CD1c-positive myeloid dendritic cell (primary cell): ENCODE measurements at regions not wholly inside any gene's neighbourhood (a gene's known extent, or its start where the extent isn't known, plus 50 kb on each side); places are given as distances from the start of the nearest gene placed in this dataset.

Experiments used
- DNase-seq: peaks from one replicate; pipeline ENCODE4 v3.0.0-alpha.2; 2016; ENCODE audit errors: extremely low spot score

DNA sequence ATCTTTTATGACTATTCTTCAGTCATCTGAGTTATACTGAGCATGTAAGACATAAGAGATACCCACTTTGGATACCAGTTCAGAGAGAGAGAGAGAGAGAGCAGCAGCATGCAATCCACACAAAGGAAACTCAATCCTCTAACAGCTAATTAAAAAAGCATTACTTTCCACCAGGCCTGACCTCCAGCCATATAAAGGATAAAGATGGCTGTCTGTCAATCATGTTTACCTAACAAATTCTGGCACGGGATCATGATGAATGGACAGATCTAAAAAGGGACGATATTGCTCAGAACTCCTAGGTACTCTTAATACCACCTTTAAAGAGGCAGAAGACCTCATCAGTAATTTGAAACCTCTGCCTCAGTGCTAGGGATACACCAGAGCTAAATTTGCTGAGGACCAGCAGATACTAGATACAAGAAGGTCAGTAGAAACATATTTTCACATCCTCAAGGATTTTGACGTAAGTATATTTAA lies 159.2 kb downstream of the RPS12 start:
- DNase-seq, result no peak

DNA sequence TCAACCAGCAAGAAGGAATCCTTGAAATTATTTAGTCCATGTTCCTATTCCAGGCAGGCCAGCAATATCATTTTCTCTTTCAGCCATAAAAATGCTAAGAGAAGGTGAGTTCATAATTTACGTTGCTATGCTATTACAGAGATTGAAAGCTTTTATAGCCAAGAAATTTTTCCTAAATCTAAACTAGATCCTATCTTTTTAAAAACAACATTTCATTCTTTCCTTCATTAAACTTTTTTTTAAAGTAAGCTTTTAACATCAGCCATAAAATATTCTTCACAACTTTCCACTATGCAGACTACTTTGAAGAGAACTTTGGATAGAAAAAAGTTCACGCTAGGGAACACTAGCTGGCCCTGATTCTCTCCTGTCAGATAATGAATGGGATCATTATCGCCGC lies 159.8 kb downstream of the RPS12 start:
- DNase-seq, result no peak

DNA sequence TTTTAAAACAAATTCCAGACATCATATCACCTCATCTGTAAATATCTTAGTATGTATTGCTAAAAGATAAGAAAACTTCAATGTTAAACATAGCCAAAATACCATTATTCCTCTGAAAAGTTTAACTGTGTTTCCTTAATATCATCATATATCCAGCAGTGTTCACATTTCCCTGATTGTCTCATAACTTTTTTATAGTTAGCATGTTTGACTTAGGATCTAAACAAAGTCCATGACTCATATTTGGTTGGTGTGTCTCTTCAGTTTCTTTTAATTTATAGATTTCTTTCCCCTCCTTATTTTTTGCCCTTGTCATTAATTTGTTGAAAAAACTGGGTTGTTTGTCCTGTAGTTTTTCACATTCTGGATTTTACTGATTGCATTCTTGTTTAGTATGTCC lies 163.0 kb downstream of the RPS12 start:
- DNase-seq, result no peak

DNA sequence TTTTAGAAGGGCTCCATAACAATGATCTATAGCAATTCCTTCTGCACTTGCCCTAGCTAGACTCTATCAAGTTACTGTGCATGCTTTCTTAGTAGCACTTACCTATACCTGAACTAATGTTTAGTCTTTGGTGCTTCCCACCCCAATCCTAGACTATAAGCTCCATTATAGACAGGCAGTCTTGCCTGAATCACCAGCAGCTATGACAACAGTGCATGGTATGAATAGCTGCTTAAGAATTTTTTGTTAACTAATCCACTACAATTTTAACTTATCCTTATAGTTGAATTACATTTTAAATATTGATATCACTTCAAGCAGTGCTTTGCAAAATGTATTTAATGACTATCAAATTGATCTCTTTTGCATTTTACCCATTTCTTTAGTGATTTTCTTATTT lies 164.3 kb downstream of the RPS12 start:
- DNase-seq, result no peak

DNA sequence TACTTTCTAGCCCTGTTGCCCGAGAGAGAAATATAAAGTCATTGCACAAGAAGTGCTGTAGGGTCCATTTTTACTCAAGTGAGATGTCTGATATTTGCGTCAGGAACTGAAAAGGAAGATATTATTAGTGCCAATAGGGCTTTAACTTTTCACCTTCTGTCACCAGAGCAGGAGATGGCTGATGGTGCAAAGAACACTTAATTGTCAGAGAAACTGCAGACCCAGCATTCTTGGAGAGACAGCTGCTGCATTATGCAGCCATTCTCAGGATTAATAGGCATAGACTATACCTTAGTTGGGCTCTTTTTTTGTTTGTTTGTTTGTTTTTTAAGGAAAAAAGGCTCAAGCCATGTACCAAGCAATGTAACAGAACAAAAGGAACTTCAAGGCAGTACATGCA lies 179.4 kb downstream of the RPS12 start:
- no peak for DNase-seq

DNA sequence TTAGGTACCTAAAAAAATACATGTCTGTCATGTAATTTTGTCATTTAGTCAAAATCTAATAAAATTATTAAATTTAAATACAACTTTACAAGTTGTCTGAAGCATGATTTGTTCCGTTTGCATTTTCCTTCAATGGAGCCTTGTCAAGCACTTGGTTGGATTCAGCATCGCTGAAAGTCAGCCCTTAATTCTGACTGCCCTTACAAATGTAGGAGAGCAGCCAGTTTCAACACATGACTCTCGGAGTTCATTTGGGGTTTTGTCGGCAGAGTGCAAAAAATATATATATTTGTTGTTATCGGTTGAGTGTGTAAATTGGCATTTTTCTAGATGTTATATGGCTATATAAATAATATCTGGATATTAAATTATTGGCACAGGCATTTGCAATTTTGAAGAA lies 180.6 kb downstream of the RPS12 start:
- DNase-seq, result no peak

DNA sequence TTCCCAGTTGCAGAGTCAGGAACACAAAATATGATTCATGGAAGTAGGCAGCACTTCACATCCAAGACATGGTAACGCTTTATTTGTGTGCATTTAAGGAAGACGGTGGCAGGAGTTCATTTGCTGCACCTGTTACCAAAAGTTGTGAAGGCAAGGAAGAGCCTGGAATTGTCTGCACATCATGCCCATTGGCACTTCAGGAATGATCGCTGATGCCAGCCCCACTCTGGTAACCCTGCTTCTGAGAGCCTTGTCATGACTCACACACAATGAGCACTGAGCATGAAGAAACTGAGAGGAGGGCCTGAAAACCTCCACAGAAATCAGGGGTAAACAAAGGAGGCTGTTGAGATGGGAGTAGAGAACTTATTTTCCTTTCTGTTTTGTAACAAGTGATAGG lies 181.1 kb downstream of the RPS12 start:
- no peak for DNase-seq

DNA sequence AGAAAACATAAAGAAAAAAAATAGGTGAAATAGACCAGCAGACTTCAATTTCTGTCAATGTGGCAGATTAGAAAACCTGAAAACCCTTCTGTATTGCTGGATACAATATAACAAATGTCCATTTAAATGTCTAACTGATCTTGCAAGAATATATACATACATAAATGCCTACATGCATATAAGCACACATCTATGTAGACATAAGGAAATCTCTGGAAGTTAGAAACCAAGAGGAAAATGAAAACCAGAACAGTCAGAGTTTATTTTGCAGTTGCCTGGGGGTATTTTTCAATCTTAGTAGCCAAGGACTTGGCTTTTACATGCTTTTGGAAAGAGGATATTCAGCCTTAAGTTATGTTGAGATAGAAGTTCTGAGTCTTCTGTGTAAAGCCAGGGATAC lies 184.0 kb downstream of the RPS12 start:
- no peak for DNase-seq

DNA sequence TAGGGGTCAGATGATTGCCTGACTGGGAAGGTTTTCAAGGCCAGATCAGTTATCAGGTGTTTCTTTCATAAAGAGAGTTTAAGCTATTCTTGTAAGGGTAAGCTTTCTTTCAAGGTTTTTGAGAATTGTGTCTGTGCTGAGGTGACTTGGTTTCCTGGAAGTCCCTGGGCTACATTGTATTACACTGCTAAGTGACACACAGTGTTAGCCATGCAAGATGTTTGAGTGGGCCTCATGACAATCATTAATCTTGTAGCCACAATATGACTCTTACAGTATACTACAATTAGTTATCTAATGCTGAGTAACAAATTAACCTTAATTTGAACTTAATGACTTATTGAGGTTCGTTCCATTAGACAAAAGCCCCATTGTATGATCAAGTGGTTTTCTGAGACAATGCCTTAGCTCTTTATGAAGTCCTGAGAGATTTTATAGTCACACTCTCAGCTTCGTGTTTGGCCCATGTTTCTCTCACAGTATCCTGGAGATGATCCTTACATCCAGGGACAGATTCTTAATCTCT lies 186.7 kb downstream of the RPS12 start:
- no peak for DNase-seq

DNA sequence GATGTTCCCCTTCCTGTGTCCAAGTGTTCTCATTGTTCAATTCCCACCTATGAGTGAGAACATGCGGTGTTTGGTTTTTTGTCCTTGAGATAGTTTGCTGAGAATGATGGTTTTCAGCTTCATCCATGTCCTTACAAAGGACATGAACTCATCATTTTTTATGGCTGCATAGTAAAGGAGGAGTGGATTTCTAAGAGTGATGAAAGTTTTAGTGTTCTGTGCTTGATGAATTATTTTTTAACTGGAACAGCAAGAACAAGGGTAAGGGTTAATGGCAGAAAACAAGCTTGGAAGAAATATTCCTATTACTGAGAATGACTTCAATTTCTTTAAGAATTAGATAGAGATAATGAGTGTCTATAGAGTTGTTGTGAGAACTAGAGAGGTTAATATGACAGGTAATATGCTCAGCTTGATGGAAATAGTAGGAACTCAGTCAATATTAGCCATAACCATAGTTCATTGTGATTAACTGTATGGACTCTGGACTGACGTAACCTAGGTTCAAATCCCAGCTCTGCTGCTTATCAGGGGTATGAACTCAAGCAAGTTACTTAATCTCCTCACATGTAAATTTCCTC lies 190.0 kb downstream of the RPS12 start:
- no peak for DNase-seq

DNA sequence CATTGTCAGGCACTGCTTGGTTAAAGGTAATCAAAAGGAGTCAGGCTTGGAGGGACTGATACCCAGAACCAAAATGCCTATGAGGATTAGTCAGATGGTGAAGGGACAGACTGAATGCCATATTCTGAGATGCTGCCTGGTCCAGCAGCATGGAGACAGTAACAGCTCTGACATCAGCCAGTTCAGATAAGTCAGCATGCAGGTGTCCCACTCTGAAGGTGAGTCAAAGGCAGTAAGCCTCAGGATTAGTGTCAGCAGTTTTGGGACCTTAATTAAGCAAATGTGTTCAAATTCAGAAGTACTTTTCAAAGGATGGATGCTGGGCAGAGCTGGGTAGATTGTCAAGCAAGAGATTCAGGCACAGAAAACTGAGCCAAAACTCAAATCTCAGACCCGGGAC lies 198.4 kb downstream of the RPS12 start:
- no peak for DNase-seq

DNA sequence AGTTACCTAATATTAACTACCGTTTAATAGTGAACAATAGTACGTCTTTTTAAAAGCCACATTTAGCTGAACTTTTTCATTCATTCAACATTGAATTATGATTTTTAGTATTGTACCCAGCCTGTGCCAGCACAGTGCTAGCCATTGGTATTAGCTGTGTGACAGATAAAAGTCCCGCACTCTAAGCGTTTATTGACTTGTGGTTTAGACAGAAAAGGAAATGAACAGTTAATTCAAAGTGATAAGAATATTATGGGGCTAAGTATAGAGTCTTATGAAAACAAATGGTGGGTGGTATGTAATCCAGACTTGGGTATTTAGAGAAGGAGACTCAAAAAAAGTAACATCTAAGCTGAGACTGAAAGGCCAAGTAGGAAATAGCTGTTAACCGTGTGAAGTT lies 202.3 kb downstream of the RPS12 start:
- DNase-seq, result no peak

DNA sequence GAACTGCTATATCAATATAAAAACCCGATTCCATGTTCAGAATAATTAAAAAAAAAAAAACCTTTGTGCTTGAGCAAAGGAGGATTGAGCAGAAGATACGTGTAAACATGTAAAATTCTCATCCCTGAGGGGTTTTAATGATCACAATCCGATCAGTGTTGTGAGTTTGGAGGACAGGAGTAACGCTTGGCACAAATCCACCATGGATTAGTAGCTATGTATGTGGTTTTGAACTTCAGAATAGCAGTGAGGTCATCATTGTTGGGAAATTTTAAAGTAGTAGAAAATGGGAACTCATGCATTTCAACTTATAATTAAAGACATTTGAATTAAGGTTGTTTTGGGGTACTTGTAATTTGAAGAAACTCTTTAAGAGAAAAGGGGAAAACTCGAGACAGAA lies 203.2 kb downstream of the RPS12 start:
- DNase-seq, result no peak

DNA sequence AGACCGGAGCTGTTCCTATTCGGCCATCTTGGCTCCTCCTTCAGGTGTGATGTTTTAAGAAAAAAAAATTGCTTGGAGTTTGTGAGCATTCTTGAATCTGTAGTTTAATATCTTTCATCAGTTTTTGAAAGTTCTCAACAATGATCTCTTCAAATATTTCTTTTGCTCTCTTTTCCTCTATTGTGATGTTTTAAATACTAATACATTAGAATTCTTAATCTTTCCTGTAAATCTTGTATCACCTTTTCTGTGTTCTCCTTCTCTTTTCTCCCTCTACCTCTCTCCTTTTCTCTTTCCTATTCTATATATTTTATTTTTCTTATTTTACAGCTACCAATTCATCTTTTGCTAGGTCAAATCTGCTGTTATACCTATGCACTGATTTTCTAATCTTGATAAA lies 212.3 kb downstream of the RPS12 start:
- DNase-seq, result no peak

DNA sequence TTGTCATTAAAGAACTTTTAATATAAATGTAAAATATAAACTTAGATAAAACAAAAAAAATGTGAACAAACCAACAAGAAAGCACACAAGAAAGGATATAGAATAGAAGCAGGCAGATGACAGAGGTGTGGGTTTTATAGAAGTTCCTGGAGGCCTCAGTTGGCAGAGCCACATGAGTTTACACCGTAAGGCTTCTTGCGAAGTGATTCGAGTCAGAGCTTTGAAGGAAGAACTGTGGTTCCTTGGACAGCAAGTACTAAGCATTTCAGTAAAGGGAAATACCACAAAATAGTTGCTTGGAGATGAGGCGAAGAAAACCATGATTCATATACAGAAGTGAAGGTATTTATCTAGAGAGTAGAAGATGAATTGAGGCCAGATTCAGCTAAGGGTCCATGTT lies 207.9 kb upstream of the EYA4 start:
- no peak for DNase-seq

DNA sequence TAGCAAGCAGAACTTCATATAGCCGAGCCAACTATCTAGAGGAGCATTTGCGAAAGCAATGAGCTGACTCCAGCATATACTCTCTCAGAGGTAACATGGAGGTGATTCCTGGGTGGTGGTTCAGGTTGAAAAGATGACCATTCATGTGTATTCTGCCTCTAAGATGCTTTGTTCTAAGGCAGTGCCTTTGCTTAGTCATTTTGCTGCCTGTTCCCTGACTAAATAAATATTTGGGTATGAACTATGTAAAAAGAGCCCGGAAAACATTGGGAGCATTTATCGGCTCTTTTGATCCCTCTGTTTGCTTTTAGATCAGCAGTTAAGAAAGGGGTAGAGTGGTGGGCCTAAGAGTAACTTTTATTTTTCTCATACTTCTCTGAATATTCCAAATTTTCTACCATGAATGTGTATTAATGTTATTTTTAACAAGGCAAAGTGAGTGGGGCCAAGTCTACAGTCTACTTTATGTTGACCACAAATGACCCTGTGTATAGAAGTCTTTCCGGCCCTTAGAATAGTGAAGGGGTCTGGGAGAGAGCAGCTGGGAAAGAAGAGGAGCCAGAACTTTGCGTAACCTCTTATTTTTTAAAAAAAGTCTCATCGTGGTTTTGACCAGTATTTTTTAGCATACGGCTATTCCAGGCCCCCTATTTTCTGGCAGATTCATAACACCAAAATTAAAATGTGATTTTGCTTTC lies 206.5 kb upstream of the EYA4 start:
- no peak for DNase-seq

DNA sequence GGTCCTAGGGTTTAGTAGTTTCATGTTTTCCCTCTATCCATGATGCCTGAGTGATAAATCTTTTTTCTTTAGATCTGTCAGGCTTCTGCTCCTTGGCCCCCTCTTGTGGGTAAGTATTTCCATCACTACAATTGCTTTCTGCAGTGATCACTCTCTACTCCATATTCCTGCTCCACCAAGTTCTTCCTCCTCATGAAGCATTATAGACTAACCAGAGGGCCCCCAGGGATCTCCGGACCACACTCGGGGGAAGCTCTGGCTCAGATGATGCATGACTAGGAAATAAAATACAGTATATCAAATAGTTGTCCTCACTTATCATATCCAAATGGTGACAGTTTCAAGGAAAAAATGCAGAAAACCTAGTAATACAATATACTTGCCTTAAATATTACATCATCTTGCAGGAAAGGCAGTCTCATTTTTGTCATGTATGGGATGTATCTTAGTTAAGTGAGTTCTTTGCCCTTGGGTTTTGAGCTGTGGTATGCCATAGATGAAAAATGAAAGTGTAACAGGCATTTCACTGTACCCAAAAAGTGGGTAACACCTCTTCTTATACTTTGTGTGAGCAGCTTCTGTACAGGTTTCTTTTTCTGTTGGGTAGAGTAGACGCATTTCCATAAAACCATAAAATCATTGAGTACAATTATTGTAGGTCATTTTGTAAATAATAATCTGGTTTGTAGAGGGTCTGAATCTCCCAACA lies 200.9 kb upstream of the EYA4 start:
- DNase-seq, result no peak

DNA sequence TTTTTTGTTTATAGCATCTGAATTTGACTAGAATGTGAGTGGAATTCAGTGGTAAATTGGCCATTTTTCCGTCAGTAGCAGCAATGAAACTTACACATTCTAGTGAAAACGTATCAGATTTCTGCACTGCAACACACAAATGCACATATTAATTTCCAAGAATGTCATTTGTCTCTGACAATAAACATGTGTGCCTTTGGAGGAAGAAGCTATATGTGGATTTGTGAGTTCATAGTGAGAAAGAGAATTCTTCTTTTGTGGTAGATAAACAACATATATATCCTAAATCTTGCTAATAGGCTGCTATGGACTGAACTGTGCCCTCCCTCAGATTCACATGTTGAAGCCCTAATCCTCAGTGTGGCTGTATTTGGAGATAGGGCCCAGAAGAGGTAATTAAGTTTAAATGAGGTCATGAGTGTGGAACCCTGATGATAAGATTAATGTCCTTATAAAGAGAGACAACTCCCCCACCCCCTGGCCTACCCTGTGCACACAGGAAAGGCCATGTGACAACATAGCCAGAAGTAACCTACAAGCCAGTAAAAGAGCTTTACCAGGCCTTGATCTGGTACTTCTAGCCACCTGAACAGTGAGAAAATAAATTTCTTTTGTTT lies 200.2 kb upstream of the EYA4 start:
- DNase-seq, result no peak

DNA sequence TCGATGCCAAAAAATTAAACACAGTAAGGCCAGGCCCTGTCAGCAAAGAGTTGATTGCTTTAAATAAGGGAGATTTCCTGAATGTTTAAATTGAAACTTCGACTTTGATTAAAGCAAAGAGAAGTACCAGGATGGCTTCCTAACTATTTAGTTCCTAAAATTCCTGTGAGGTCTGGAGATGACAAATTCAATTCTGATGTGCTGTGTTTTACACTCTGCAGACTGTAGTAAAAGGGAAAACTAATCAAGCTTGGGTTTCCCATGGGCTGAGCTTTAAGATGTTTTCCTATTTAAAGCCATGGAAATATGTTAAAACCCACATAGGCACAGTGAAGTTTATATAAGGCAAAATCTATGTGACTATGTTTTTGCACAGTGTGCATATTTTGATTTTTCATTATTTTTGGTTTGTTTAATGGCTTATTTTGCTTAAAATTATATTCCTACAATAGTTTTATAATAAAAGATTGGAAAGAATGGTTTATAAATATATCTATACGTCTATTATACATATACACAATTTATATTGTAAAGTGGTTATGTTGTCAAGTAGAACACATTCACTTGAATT lies 198.5 kb upstream of the EYA4 start:
- DNase-seq, result no peak

DNA sequence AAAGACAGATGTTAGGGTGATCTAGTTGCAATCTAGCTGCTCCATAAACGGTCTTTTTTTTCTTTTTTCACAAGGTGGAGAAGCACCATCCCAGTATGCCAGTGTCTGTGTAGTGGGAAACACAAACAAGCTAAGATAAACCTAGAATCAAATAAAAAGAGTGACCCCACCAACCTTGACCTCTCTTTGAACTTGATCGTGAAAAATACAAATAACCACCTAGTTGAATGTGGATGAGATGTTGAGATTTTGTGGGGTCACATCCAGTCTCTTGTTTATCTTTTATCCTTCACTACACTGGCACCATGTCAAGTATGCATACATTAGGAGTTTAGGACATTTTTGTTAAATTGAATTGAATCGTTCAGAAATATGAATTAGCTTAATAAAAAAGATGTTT lies 194.6 kb upstream of the EYA4 start:
- no peak for DNase-seq

DNA sequence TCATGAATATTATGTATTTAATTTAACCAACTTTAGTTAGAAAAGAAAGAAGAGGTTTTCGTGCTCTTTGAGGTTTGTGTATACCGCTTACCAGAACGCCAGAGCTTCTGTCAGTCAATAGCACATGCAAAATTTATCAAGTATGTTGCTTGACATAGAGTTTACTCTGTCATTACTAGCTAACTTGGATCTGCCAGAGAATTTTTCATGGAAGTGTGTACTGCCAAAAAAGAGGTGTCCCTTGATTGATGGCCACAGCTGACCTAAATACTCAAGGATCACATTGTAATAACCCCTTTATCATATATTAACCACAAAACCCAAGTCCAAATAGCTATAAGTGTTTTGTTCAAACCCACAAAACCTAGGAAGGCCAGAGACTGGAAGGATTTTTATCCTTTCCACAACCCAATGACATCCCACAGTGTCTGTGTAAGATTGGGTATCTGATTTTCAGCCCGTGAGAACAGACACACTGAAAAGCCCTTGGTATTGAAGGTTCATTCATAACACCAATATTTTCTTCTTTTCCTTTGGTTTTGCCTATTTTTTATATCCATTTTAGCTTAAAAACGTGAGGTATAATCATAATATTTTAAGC lies 194.0 kb upstream of the EYA4 start:
- no peak for DNase-seq

DNA sequence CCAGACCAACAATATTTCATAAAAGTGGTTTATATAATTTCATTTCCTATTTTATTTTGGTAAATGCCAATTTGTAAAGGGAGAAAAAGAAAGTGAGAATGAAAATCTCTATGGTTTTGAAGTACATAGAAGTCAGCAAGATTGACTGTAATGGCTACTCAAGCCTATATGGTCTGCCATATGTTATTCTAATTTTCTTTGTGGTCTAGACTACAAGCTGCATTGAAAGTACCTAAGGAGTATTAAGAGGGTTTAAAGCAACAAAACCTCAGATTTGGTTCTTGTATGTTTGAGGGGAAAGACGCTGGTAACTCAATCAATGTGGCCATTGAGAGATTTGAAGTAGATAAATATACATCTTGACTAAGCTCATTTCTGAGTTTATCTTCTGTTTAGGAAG lies 193.5 kb upstream of the EYA4 start:
- DNase-seq, result no peak
